CD8-positive, alpha-beta memory T cell (primary cell): ENCODE measurements at regions not wholly inside any gene's neighbourhood (a gene's known extent, or its start where the extent isn't known, plus 50 kb on each side); places are given as distances from the start of the nearest gene placed in this dataset.
A peak's percentile ranks its signal among the peaks of the same experiment; 100 is the strongest.
"Not testable (repeated sequence)": the region's sequence is repeated elsewhere in the genome, so short reads cannot be mapped to it uniquely, and the experiment has no call there.

Experiments used
- CTCF ChIA-PET: fragments of 350-600 bp; sonication (Branson Sonifier 250); formaldehyde crosslinking; loops from one replicate; lab custom pipeline; 2021; ENCODE audit warnings: antibody characterized with exemption; lab: Charles Lee
- POLR2A ChIA-PET: fragments of 350-600 bp; sonication (Branson Sonifier 250); formaldehyde crosslinking; loops from one replicate; lab custom pipeline; 2021; ENCODE audit warnings: antibody characterized with exemption; lab: Charles Lee
- DNase-seq, 5 donors: peaks; one replicate each; pipeline versions ENCODE4 v3.0.0 to v3.0.0-alpha.2; 2020 to 2022; ENCODE audit warnings: mixed read lengths in 1 of 5
- H3K27ac ChIP-seq: one replicate; pipeline ENCODE4 v1.7.0; 2013; ENCODE audit warnings: low read depth, mild to moderate bottlenecking, low read length, moderate library complexity
- H3K27me3 ChIP-seq: 2 replicates; pipeline ENCODE4 v1.7.0; 2013; ENCODE audit warnings: low read length, mild to moderate bottlenecking; ENCODE audit not compliant: insufficient read depth, poor library complexity, severe bottlenecking
- H3K36me3 ChIP-seq: 2 replicates; pipeline ENCODE4 v1.7.0; 2013; ENCODE audit warnings: mild to moderate bottlenecking, low read length, moderate library complexity; ENCODE audit not compliant: insufficient read depth
- H3K4me1 ChIP-seq: 2 replicates; pipeline ENCODE4 v1.7.0; 2013; ENCODE audit warnings: mild to moderate bottlenecking, low read length, moderate library complexity; ENCODE audit not compliant: insufficient read depth
- H3K4me3 ChIP-seq: 2 replicates; pipeline ENCODE4 v1.7.0; 2013; ENCODE audit warnings: mild to moderate bottlenecking, low read length
- H3K9me3 ChIP-seq: 2 replicates; pipeline ENCODE4 v1.7.0; 2013; ENCODE audit warnings: mild to moderate bottlenecking, low read length
- H3K27ac Mint-ChIP-seq, 8 donors: one replicate each; pipeline ENCODE4 v1.8.0; 2020 to 2021; ENCODE audit warnings: mixed read lengths in 8 of 8, mild to moderate bottlenecking in 6 of 8, inconsistent platforms in 3 of 8, moderate library complexity in 3 of 8
- H3K27me3 Mint-ChIP-seq, 2 donors: one replicate each; pipeline ENCODE4 v1.8.0; 2020 to 2021; ENCODE audit warnings: mixed read lengths in 2 of 2, mild to moderate bottlenecking in 1 of 2, moderate library complexity in 1 of 2
- H3K36me3 Mint-ChIP-seq, 3 donors: one replicate each; pipeline ENCODE4 v1.8.0; 2020 to 2021; ENCODE audit warnings: mixed read lengths in 3 of 3, inconsistent platforms in 1 of 3, mild to moderate bottlenecking in 1 of 3
- H3K4me1 Mint-ChIP-seq, 3 donors: one replicate each; pipeline ENCODE4 v1.8.0; 2020 to 2021; ENCODE audit warnings: mixed read lengths in 3 of 3, inconsistent platforms in 1 of 3, mild to moderate bottlenecking in 1 of 3
- H3K4me3 Mint-ChIP-seq, 7 donors: one replicate each; pipeline ENCODE4 v1.8.0; 2020 to 2021; ENCODE audit warnings: mixed read lengths in 7 of 7, mild to moderate bottlenecking in 6 of 7, moderate library complexity in 4 of 7, inconsistent platforms in 2 of 7
- H3K9me3 Mint-ChIP-seq, 5 donors: one replicate each; pipeline ENCODE4 v1.8.0; 2020 to 2022; ENCODE audit warnings: mixed read lengths in 5 of 5, mild to moderate bottlenecking in 3 of 5, moderate library complexity in 2 of 5, inconsistent platforms in 1 of 5

GRCh38 chrX:40368611-40369061 is 212.1 kb upstream of the ATP6AP2 start:
- H3K27me3 ChIP-seq: no peaks in the 10 kb centered on the region
- Mint-ChIP-seq H3K27me3 (peaks cover 0 to 3% of the 10 kb centered on the region in 2 donors), H3K4me3 (no peak overlapping the region), H3K9me3 (peaks cover 0 to 6% (median 3%) of the 10 kb centered on the region in 5 donors), H3K4me1 (no peaks in the 10 kb centered on the region), H3K27ac (no peak overlapping the region), H3K36me3 (peaks cover 0 to 8% (median 0%) of the 10 kb centered on the region in 3 donors)
- CTCF ChIA-PET: no interaction called here
- no peaks in the 10 kb centered on the region for H3K36me3 ChIP-seq
- H3K9me3 ChIP-seq: no peaks in the 10 kb centered on the region
- no peaks in the 10 kb centered on the region for H3K4me1 ChIP-seq
- H3K4me3 ChIP-seq: no peak overlapping the region
- H3K27ac ChIP-seq: no peak overlapping the region
- POLR2A ChIA-PET: no interaction called here
- no peak for DNase-seq

GRCh38 chrX:40366661-40367060 is 214.1 kb upstream of the ATP6AP2 start:
- no peaks in the 10 kb centered on the region for H3K4me1 Mint-ChIP-seq
- H3K36me3 Mint-ChIP-seq: peaks cover 0 to 8% (median 0%) of the 10 kb centered on the region in 3 donors
- DNase-seq: no peak
- Histone ChIP-seq H3K4me1 (no peaks in the 10 kb centered on the region), H3K4me3 (no peak overlapping the region), H3K36me3 (no peaks in the 10 kb centered on the region), H3K27me3 (no peaks in the 10 kb centered on the region), H3K9me3 (no peaks in the 10 kb centered on the region), H3K27ac (no peak overlapping the region)
- no peak overlapping the region for H3K27ac Mint-ChIP-seq
- H3K27me3 Mint-ChIP-seq: peaks cover 0 to 5% of the 10 kb centered on the region in 2 donors
- H3K4me3 Mint-ChIP-seq: no peak overlapping the region
- CTCF ChIA-PET: no interaction called here
- H3K9me3 Mint-ChIP-seq: peaks cover 0 to 6% (median 3%) of the 10 kb centered on the region in 5 donors
- POLR2A ChIA-PET: no interaction called here

- H3K27me3 ChIP-seq, H3K36me3 Mint-ChIP-seq, POLR2A ChIA-PET, H3K27ac ChIP-seq, H3K36me3 ChIP-seq, H3K4me3 Mint-ChIP-seq, CTCF ChIA-PET, H3K27me3 Mint-ChIP-seq, DNase-seq, H3K9me3 ChIP-seq, H3K9me3 Mint-ChIP-seq, H3K4me3 ChIP-seq, H3K4me1 ChIP-seq, H3K27ac Mint-ChIP-seq, H3K4me1 Mint-ChIP-seq: not testable (repeated sequence)
Observed at GRCh38 chrX:40362291-40362690, 218.5 kb upstream of the ATP6AP2 start.

GRCh38 chrX:40360557-40360956 is 220.2 kb upstream of the ATP6AP2 start:
- no peak overlapping the region for H3K4me3 ChIP-seq
- no peak for DNase-seq
- peaks cover 0 to 10% of the 10 kb centered on the region in 2 donors for H3K27me3 Mint-ChIP-seq

GRCh38 chrX:40359593-40359992 is 221.2 kb upstream of the ATP6AP2 start:
- CTCF ChIA-PET: no interaction called here
- H3K4me1 ChIP-seq: no peaks in the 10 kb centered on the region
- POLR2A ChIA-PET: no interaction called here

More at GRCh38 chrX:40360557-40360956, 220.2 kb upstream of the ATP6AP2 start:
- Histone ChIP-seq H3K9me3 (no peaks in the 10 kb centered on the region), H3K27ac (no peak overlapping the region), H3K4me1 (no peaks in the 10 kb centered on the region), H3K36me3 (no peaks in the 10 kb centered on the region), H3K27me3 (no peaks in the 10 kb centered on the region)
- H3K36me3 Mint-ChIP-seq: peaks cover 0 to 6% (median 0%) of the 10 kb centered on the region in 3 donors
- peaks cover 0 to 4% (median 1%) of the 10 kb centered on the region in 5 donors for H3K9me3 Mint-ChIP-seq
- ChIA-PET POLR2A (no interaction called here), CTCF (no interaction called here)
- no peak overlapping the region for H3K4me3 Mint-ChIP-seq
- no peaks in the 10 kb centered on the region for H3K4me1 Mint-ChIP-seq
- no peak overlapping the region for H3K27ac Mint-ChIP-seq

GRCh38 chrX:40358994-40359393 is 221.8 kb upstream of the ATP6AP2 start:
- ChIA-PET CTCF (no interaction called here), POLR2A (no interaction called here)
- no peaks in the 10 kb centered on the region for H3K9me3 ChIP-seq
- no peaks in the 10 kb centered on the region for H3K27me3 ChIP-seq
- H3K36me3 Mint-ChIP-seq: no peaks in the 10 kb centered on the region
- no peaks in the 10 kb centered on the region for H3K4me1 Mint-ChIP-seq
- no peaks in the 10 kb centered on the region for H3K36me3 ChIP-seq
- no peaks in the 10 kb centered on the region for H3K9me3 Mint-ChIP-seq
- no peak overlapping the region for H3K27ac Mint-ChIP-seq
- H3K4me1 ChIP-seq: no peaks in the 10 kb centered on the region
- no peak for DNase-seq
- peaks cover 0 to 10% of the 10 kb centered on the region in 2 donors for H3K27me3 Mint-ChIP-seq
- H3K4me3 ChIP-seq: no peak overlapping the region
- no peak overlapping the region for H3K27ac ChIP-seq
- no peak overlapping the region for H3K4me3 Mint-ChIP-seq

More at GRCh38 chrX:40359593-40359992, 221.2 kb upstream of the ATP6AP2 start:
- no peaks in the 10 kb centered on the region for H3K4me1 Mint-ChIP-seq
- H3K27me3 Mint-ChIP-seq: peaks cover 0 to 10% of the 10 kb centered on the region in 2 donors
- Histone ChIP-seq H3K27me3 (no peaks in the 10 kb centered on the region), H3K27ac (no peak overlapping the region), H3K9me3 (no peaks in the 10 kb centered on the region), H3K4me3 (no peak overlapping the region), H3K36me3 (no peaks in the 10 kb centered on the region)
- no peak overlapping the region for H3K27ac Mint-ChIP-seq
- DNase-seq: no peak
- H3K9me3 Mint-ChIP-seq: no peaks in the 10 kb centered on the region
- no peak overlapping the region for H3K4me3 Mint-ChIP-seq
- no peaks in the 10 kb centered on the region for H3K36me3 Mint-ChIP-seq

GRCh38 chrX:40349251-40349650 is 231.5 kb upstream of the ATP6AP2 start:
- Histone ChIP-seq H3K36me3 (no peaks in the 10 kb centered on the region), H3K9me3 (no peaks in the 10 kb centered on the region), H3K4me1 (no peaks in the 10 kb centered on the region), H3K27me3 (no peaks in the 10 kb centered on the region), H3K27ac (no peak overlapping the region), H3K4me3 (no peak overlapping the region)
- Mint-ChIP-seq H3K4me3 (no peak overlapping the region), H3K9me3 (peaks cover 0 to 11% (median 3%) of the 10 kb centered on the region in 5 donors), H3K27ac (peak overlapping the region in 1 of 8 donors; percentile 62), H3K36me3 (no peaks in the 10 kb centered on the region), H3K27me3 (peaks cover 3 to 12% of the 10 kb centered on the region in 2 donors), H3K4me1 (no peaks in the 10 kb centered on the region)
- no peak for DNase-seq
- ChIA-PET POLR2A (no interaction called here), CTCF (no interaction called here)

- Histone ChIP-seq H3K27ac (no peak overlapping the region), H3K4me1 (no peaks in the 10 kb centered on the region), H3K9me3 (no peaks in the 10 kb centered on the region), H3K36me3 (no peaks in the 10 kb centered on the region), H3K4me3 (no peak overlapping the region), H3K27me3 (no peaks in the 10 kb centered on the region)
- Mint-ChIP-seq H3K27me3 (peaks cover 3 to 14% of the 10 kb centered on the region in 2 donors), H3K4me1 (no peaks in the 10 kb centered on the region), H3K4me3 (no peak overlapping the region), H3K36me3 (no peaks in the 10 kb centered on the region), H3K27ac (no peak overlapping the region), H3K9me3 (peaks cover 0 to 7% (median 3%) of the 10 kb centered on the region in 5 donors)
- DNase-seq: no peak
- ChIA-PET CTCF (no interaction called here), POLR2A (no interaction called here)
Observed at GRCh38 chrX:40346379-40346778, 234.4 kb upstream of the ATP6AP2 start.
